HEK293T (cell line): ENCODE measurements at regions not wholly inside any gene's neighbourhood (a gene's known extent, or its start where the extent isn't known, plus 50 kb on each side); places are given as distances from the start of the nearest gene placed in this dataset.

ENCODE experiments used
- FOXA1 ChIP-seq: fragments of 450-650 bp; IDR thresholded peaks from 2 replicates; pipeline ENCODE4 v1.6.1; 2016; ENCODE audit warnings: mild to moderate bottlenecking
- FOXM1 ChIP-seq: fragments of 450-650 bp; IDR thresholded peaks from 2 replicates; pipeline ENCODE4 v1.6.1; 2017; ENCODE audit warnings: mild to moderate bottlenecking, borderline replicate concordance
- SUZ12 ChIP-seq: fragments of 450-650 bp; IDR thresholded peaks from 2 replicates; pipeline ENCODE4 v1.6.1; 2016; ENCODE audit warnings: mild to moderate bottlenecking

- TF ChIP-seq FOXM1 (no peak), SUZ12 (no peak), FOXA1 (no peak)
These were observed 63.3 kb upstream of the ADGRL4 start for GRCh38 chr1:79069828-79070227.
